H1 (cell line): ENCODE measurements at regions not wholly inside any gene's neighbourhood (a gene's known extent, or its start where the extent isn't known, plus 50 kb on each side); places are given as distances from the start of the nearest gene placed in this dataset.

Experiments
- CHD2 ChIP-seq: IDR thresholded peaks from 2 replicates; pipeline ENCODE4 v1.6.1; 2012; ENCODE audit warnings: low read length, improper control_type of control experiment
- SP2 ChIP-seq: IDR thresholded peaks from 2 replicates; pipeline ENCODE4 v1.6.1; 2012; ENCODE audit warnings: mild to moderate bottlenecking, low read length, inconsistent platforms
- SUZ12 ChIP-seq: fragments of 200-600 bp; sonication (generic); IDR thresholded peaks from 2 replicates; pipeline ENCODE4 v1.6.1; 2012; ENCODE audit warnings: mild to moderate bottlenecking, inconsistent platforms, low read length, moderate library complexity, mixed read lengths
- TBP ChIP-seq: IDR thresholded peaks from 2 replicates; pipeline ENCODE4 v1.6.1; 2011; ENCODE audit warnings: low read depth, low read length, improper control_type of control experiment

DNA sequence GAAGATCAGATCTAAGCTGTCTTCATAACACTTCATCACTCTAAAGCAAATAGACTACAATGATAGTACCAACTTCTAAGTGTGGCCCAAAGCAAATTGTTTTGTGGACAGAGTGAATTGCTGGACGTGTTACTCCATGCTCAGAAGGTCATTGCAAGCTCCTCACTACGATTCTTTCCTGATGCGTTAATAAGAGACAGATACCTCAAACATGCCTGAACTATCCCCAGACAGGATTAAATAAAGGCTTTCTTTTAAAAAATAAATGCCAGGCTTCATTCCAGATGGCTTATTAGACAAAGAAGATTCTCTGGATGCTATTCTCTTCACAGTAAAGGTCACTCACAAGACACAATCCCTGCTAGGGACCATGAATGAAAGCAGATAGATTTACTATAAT lies 621.2 kb downstream of the DCDC2C start (continued):
- TF ChIP-seq SUZ12 (no peak), TBP (no peak), CHD2 (no peak), SP2 (no peak)
